Fibroblast of lung (primary cell): ENCODE measurements at regions not wholly inside any gene's neighbourhood (a gene's known extent, or its start where the extent isn't known, plus 50 kb on each side); places are given as distances from the start of the nearest gene placed in this dataset.

Experiments used
- DNase-seq, 2 donors: peaks; one replicate each; pipeline versions ENCODE4 v3.0.0 to v3.0.0-alpha.2; 2010; ENCODE audit warnings: low read depth in 2 of 2
- H2AFZ ChIP-seq: 2 replicates; pipeline ENCODE4 v1.5.1; 2012; ENCODE audit warnings: low read length, control low read depth, inconsistent platforms
- H3K27ac ChIP-seq: 2 replicates; pipeline ENCODE4 v1.5.1; 2011; ENCODE audit warnings: low read length, control low read depth; ENCODE audit not compliant: insufficient read depth
- H3K27me3 ChIP-seq: 2 replicates; pipeline ENCODE4 v1.5.1; 2011; ENCODE audit warnings: mild to moderate bottlenecking, low read length; ENCODE audit not compliant: control insufficient read depth, insufficient read depth
- H3K36me3 ChIP-seq: 2 replicates; pipeline ENCODE4 v1.5.1; 2011; ENCODE audit warnings: low read length; ENCODE audit not compliant: control insufficient read depth, insufficient read depth
- H3K4me1 ChIP-seq: 2 replicates; pipeline ENCODE4 v1.5.1; 2011; ENCODE audit warnings: low read length; ENCODE audit not compliant: control insufficient read depth, insufficient read depth; ENCODE audit errors: extremely low read depth
- H3K4me2 ChIP-seq: 2 replicates; pipeline ENCODE4 v1.5.1; 2011; ENCODE audit warnings: low read length, control low read depth; ENCODE audit not compliant: insufficient read depth; ENCODE audit errors: extremely low read depth
- H3K4me3 ChIP-seq, 4 experiments: fragments of 200-600 bp in 1 of 4; sonication (generic) in 1 of 4; replicated peaks in 1 of 4; 2 replicates each; pipeline ENCODE4 v1.5.1; 2011 to 2016; ENCODE audit warnings: low read length in 4 of 4, low read depth in 3 of 4, mild to moderate bottlenecking in 3 of 4, control low read depth in 2 of 4, inconsistent platforms in 1 of 4, mixed read lengths in 1 of 4; ENCODE audit not compliant: insufficient read depth in 1 of 4; ENCODE audit errors: control extremely low read depth in 1 of 4
- H3K79me2 ChIP-seq: 2 replicates; pipeline ENCODE4 v1.5.1; 2012; ENCODE audit warnings: mild to moderate bottlenecking, low read length, inconsistent platforms; ENCODE audit not compliant: control insufficient read depth, insufficient read depth
- H3K9ac ChIP-seq: 2 replicates; pipeline ENCODE4 v1.5.1; 2011; ENCODE audit warnings: mild to moderate bottlenecking, low read length, control low read depth; ENCODE audit not compliant: insufficient read depth
- H3K9me3 ChIP-seq: 2 replicates; pipeline ENCODE4 v1.5.1; 2012; ENCODE audit warnings: low read depth, low read length; ENCODE audit not compliant: control insufficient read depth, insufficient read depth
- H4K20me1 ChIP-seq: 2 replicates; pipeline ENCODE4 v1.5.1; 2011; ENCODE audit warnings: low read length; ENCODE audit not compliant: control insufficient read depth, insufficient read depth; ENCODE audit errors: extremely low read depth
- CTCF ChIP-seq, 2 donors: IDR thresholded peaks in 1 of 2; conservative IDR thresholded peaks in 1 of 2; 1 replicate in 1 of 2; 2 replicates in 1 of 2; pipeline ENCODE4 v1.5.1; 2011 to 2012; ENCODE audit warnings: low read length in 2 of 2, control low read depth in 1 of 2, inconsistent platforms in 1 of 2, low read depth in 1 of 2, mild to moderate bottlenecking in 1 of 2
- EZH2 ChIP-seq: IDR thresholded peaks from 2 replicates; pipeline ENCODE4 v1.5.1; 2012; ENCODE audit warnings: low read length, control low read depth, mild to moderate bottlenecking; ENCODE audit errors: missing control alignments

DNA sequence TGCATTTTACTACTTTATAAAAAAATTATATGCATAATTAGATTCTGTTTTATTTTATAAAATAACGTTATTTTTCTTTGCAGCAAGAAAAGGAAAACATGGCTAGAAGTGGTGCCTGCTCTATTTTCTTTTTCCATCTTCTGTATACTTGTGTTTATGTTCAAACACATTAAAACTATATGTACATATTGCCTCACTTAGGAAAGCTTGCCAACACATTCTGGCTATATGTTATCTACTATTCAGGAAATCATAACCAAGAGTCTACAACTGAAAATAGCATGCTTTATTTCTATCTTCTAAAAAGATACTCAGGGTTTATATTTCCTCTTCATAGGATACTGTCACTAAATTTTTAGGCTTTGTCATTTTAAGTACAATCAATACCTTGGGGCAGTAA is 90.2 kb upstream of the KCNMB2 start:
- no peak overlapping the region for H3K9ac ChIP-seq
- H3K79me2 ChIP-seq, result no peaks in the 10 kb centered on the region
- H3K27ac ChIP-seq, result no peak overlapping the region
- H3K36me3 ChIP-seq, result no peaks in the 10 kb centered on the region
- DNase-seq, result no peak
- no peak overlapping the region for H3K4me2 ChIP-seq
- H2AFZ ChIP-seq, result no peak overlapping the region
- TF ChIP-seq CTCF (conservative IDR thresholded peaks at IDR 0.05 in 1 of 2, IDR thresholded peaks at IDR 0.05 in 1 of 2; ENCODE audit: low read depth in 1 of 2, low read length in 2 of 2) (no peak), EZH2 (no peak)
- H3K9me3 ChIP-seq, result no peaks in the 10 kb centered on the region
- H3K4me1 ChIP-seq, result no peaks in the 10 kb centered on the region
- no peak overlapping the region for H3K4me3 ChIP-seq
- H3K27me3 ChIP-seq, result no peaks in the 10 kb centered on the region
- H4K20me1 ChIP-seq, result no peaks in the 10 kb centered on the region

DNA sequence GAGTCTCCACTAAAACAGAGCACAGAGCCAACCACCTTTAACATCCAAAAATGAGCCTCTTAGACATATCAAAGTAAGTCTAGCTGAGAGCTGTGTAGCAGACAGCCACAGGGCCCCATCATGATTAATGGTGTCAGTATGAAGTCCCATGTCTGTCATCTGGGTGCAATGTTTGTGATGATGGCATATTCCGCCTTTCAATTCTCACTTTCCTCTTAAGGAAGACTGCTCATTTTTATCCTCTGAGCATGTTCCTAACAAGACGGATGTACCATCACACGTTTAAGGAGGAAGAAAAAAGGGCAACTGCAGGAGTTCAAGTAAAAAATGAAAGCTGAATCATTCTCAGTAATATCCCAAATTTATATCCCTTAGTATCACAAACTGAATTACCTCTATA is 85.8 kb upstream of the KCNMB2 start:
- Histone ChIP-seq H3K27ac (no peak overlapping the region), H3K36me3 (no peaks in the 10 kb centered on the region), H3K4me3 (no peak overlapping the region), H3K4me2 (no peak overlapping the region), H3K79me2 (no peaks in the 10 kb centered on the region), H3K9ac (no peak overlapping the region), H3K4me1 (peaks cover 3% of the 10 kb centered on the region), H2AFZ (no peak overlapping the region), H3K9me3 (no peaks in the 10 kb centered on the region), H4K20me1 (no peaks in the 10 kb centered on the region), H3K27me3 (no peaks in the 10 kb centered on the region)
- TF ChIP-seq CTCF (conservative IDR thresholded peaks at IDR 0.05 in 1 of 2, IDR thresholded peaks at IDR 0.05 in 1 of 2; ENCODE audit: low read depth in 1 of 2, low read length in 2 of 2) (no peak), EZH2 (no peak)
- no peak for DNase-seq

GRCh38 chr3:178451799-178452198 is 84.4 kb upstream of the KCNMB2 start:
- H3K4me3 ChIP-seq, result no peak overlapping the region
- DNase-seq, result no peak
- H2AFZ ChIP-seq, result no peak overlapping the region
- no peaks in the 10 kb centered on the region for H3K27me3 ChIP-seq
- H3K9ac ChIP-seq, result no peak overlapping the region
- TF ChIP-seq CTCF (conservative IDR thresholded peaks at IDR 0.05 in 1 of 2, IDR thresholded peaks at IDR 0.05 in 1 of 2; ENCODE audit: low read depth in 1 of 2, low read length in 2 of 2), result no peak
- TF ChIP-seq EZH2, result no peak
- no peak overlapping the region for H3K4me2 ChIP-seq
- H3K36me3 ChIP-seq, result no peaks in the 10 kb centered on the region
- no peaks in the 10 kb centered on the region for H3K79me2 ChIP-seq
- no peaks in the 10 kb centered on the region for H4K20me1 ChIP-seq
- H3K27ac ChIP-seq, result no peak overlapping the region
- peaks cover 3% of the 10 kb centered on the region for H3K4me1 ChIP-seq
- no peaks in the 10 kb centered on the region for H3K9me3 ChIP-seq
